Thyroid gland (tissue), 4 donors: ENCODE measurements at regions not wholly inside any gene's neighbourhood (a gene's known extent, or its start where the extent isn't known, plus 50 kb on each side); places are given as distances from the start of the nearest gene placed in this dataset.

Experiments used
- POLR2A ChIP-seq, 2 donors: fragments of 450-650 bp; IDR thresholded peaks; one replicate each; pipeline ENCODE4 v1.6.1; 2017; ENCODE audit warnings: antibody characterized with exemption in 2 of 2, mild to moderate bottlenecking in 2 of 2, moderate library complexity in 1 of 2
- TF ChIP-seq, protein P1 (sequence below), 6 experiments: fragments of 200-600 bp in 3 of 6; fragments of 450-650 bp in 3 of 6; sonication (generic) in 3 of 6; IDR thresholded peaks; one replicate each; pipeline ENCODE4 v1.5.1; 2016 to 2019; ENCODE audit warnings: antibody characterized with exemption in 6 of 6, mild to moderate bottlenecking in 2 of 6, inconsistent platforms in 1 of 6, moderate library complexity in 1 of 6

GRCh38 chr9:82891321-82891720 is 171.6 kb downstream of the RASEF start:
- TF ChIP-seq, protein P1, sequence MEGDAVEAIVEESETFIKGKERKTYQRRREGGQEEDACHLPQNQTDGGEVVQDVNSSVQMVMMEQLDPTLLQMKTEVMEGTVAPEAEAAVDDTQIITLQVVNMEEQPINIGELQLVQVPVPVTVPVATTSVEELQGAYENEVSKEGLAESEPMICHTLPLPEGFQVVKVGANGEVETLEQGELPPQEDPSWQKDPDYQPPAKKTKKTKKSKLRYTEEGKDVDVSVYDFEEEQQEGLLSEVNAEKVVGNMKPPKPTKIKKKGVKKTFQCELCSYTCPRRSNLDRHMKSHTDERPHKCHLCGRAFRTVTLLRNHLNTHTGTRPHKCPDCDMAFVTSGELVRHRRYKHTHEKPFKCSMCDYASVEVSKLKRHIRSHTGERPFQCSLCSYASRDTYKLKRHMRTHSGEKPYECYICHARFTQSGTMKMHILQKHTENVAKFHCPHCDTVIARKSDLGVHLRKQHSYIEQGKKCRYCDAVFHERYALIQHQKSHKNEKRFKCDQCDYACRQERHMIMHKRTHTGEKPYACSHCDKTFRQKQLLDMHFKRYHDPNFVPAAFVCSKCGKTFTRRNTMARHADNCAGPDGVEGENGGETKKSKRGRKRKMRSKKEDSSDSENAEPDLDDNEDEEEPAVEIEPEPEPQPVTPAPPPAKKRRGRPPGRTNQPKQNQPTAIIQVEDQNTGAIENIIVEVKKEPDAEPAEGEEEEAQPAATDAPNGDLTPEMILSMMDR (IDR thresholded peaks at IDR 0.05): no peak
- TF ChIP-seq POLR2A (IDR thresholded peaks at IDR 0.05): no peak
